ENCODE measurements at regions not wholly inside any gene's neighbourhood (a gene's known extent, or its start where the extent isn't known, plus 50 kb on each side); places are given as distances from the start of the nearest gene placed in this dataset.

DNA sequence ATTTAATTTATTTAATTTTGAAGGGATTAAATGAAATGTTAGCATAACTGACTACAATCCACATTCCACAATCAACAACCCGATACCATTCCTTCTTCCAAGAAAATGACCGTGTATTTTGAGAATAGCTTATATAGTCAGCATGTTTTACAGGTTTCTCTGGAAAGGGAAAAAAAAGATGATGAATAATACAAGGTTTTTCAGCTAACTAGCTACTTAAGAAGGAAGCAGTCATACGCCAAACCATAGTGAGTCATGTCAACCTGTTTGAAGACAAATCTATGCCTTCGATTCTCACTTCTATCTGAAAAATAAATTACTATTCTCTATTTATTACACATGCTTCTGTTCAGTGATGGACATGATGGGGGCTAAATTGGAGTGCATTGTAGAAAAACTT, 258.6 kb downstream of the EFNB2 start:
- Histone ChIP-seq H3K9ac (ENCODE audit: insufficient read length, low read depth) (no peak overlapping the region), H3K36me3 (ENCODE audit: insufficient read depth, insufficient read length, low read length) (no peaks in the 10 kb centered on the region), H3K27me3 (ENCODE audit: insufficient read depth, insufficient read length) (no peaks in the 10 kb centered on the region), H3K4me1 (ENCODE audit: insufficient read depth, insufficient read length) (no peaks in the 10 kb centered on the region), H3K4me3 (ENCODE audit: insufficient read length, low read depth) (no peak overlapping the region), H3K9me3 (ENCODE audit: insufficient read depth, low read length) (no peaks in the 10 kb centered on the region)
- DNase-seq (ENCODE audit: low read depth, low spot score) = no peak
- no peak for TF ChIP-seq YY1 (IDR thresholded peaks at IDR 0.05; ENCODE audit: insufficient read depth, insufficient read length)
- no peak for TF ChIP-seq SUZ12 (IDR thresholded peaks at IDR 0.05; ENCODE audit: extremely low read depth, insufficient read depth, insufficient read length)
- TF ChIP-seq ZNF274 (IDR thresholded peaks at IDR 0.05; ENCODE audit: low read depth, low read length) = no peak

DNA sequence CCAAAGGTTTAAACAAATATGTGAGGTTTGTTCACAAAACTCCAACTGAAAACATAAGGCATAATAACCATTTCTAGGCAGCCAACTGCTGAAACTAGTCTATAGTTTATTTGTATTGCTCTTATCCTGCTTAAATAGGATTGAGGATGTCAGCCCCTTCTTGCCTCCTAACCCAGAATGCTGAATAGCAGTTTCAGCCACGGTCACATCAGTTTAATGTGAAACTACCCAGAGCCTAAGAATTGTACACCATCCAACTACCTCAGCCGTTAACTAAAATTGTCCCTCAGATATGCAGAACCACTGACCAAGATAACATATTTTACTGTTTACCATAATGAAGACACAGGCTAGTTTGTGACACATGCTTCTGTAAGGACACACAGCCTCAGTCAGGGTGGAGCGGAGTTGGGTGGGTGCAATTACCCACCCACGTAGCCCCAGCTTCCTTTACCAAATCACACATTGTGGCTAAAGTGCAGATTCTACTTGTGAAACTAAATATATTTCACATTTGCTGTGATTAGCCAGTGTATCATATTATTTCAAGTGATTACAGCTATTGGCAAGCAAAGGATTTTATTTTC, 259.9 kb downstream of the EFNB2 start:
- no peak for DNase-seq (ENCODE audit: low read depth, low spot score)
- Histone ChIP-seq H3K27me3 (ENCODE audit: insufficient read depth, insufficient read length) (no peaks in the 10 kb centered on the region), H3K36me3 (ENCODE audit: insufficient read depth, insufficient read length, low read length) (no peaks in the 10 kb centered on the region), H3K9me3 (ENCODE audit: insufficient read depth, low read length) (no peaks in the 10 kb centered on the region), H3K9ac (ENCODE audit: insufficient read length, low read depth) (no peak overlapping the region), H3K4me3 (ENCODE audit: insufficient read length, low read depth) (no peak overlapping the region), H3K4me1 (ENCODE audit: insufficient read depth, insufficient read length) (no peaks in the 10 kb centered on the region)
- no peak for TF ChIP-seq ZNF274 (IDR thresholded peaks at IDR 0.05; ENCODE audit: low read depth, low read length)
- TF ChIP-seq YY1 (IDR thresholded peaks at IDR 0.05; ENCODE audit: insufficient read depth, insufficient read length) = no peak
- no peak for TF ChIP-seq SUZ12 (IDR thresholded peaks at IDR 0.05; ENCODE audit: extremely low read depth, insufficient read depth, insufficient read length)

DNA sequence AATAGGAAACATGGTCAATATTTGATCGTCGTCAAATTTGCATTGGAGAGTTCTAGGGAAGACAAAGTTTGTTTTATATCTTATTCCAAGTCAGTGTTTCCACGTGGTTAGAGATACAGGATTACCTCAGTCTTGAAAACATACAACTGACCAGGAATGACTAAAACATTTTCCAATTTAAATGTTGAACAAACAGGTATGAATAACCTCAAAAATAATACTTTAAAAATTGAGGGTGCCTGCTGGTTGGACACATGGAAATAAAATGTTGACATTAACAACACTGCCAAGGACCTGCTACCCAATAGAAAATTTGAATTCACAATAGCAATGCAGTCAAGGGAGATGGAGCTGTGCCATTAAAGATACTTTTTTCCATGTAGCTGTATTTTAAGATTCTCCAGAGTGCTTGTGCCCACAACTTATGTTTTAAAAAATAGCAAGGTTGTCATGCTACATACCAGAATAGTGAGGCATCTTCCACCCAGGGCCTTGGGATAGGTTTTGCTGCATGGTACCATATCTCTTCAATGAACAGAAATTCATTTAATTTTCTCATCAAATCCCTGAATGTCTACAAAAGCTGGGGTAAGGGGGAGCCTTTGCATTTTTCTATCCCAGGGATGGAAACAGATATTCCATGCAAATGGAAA, 260.8 kb downstream of the EFNB2 start:
- TF ChIP-seq YY1 (IDR thresholded peaks at IDR 0.05; ENCODE audit: insufficient read depth, insufficient read length) (no peak), ZNF274 (IDR thresholded peaks at IDR 0.05; ENCODE audit: low read depth, low read length) (no peak), SUZ12 (IDR thresholded peaks at IDR 0.05; ENCODE audit: extremely low read depth, insufficient read depth, insufficient read length) (no peak)
- DNase-seq (ENCODE audit: low read depth, low spot score) = no peak
- H3K9ac ChIP-seq (ENCODE audit: insufficient read length, low read depth) = no peak overlapping the region
- no peaks in the 10 kb centered on the region for H3K4me1 ChIP-seq (ENCODE audit: insufficient read depth, insufficient read length)
- H3K36me3 ChIP-seq (ENCODE audit: insufficient read depth, insufficient read length, low read length) = no peaks in the 10 kb centered on the region
- no peaks in the 10 kb centered on the region for H3K9me3 ChIP-seq (ENCODE audit: insufficient read depth, low read length)
- no peak overlapping the region for H3K4me3 ChIP-seq (ENCODE audit: insufficient read length, low read depth)
- H3K27me3 ChIP-seq (ENCODE audit: insufficient read depth, insufficient read length) = no peaks in the 10 kb centered on the region

DNA sequence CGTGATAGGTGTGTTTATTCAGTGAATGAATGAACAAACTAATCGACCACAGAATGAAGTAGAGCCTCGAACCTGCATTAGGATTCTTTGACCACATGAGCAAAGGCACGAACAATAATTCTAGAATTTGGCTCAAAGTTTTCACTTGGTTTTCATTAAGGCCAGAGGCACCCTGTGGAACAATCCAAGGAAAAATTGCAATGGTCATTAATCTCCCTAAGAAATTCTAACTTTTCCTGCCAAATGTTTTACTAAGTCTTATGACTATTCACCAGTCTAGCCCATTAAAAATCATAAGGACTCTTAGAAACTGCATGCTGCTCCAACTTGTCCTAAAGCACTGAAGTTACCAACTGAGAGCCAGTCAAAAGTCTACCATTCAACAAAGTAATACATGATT, 271.7 kb downstream of the EFNB2 start:
- no peak for DNase-seq (ENCODE audit: low read depth, low spot score)
- H3K27me3 ChIP-seq (ENCODE audit: insufficient read depth, insufficient read length) = no peaks in the 10 kb centered on the region
- H3K4me1 ChIP-seq (ENCODE audit: insufficient read depth, insufficient read length) = no peaks in the 10 kb centered on the region

DNA sequence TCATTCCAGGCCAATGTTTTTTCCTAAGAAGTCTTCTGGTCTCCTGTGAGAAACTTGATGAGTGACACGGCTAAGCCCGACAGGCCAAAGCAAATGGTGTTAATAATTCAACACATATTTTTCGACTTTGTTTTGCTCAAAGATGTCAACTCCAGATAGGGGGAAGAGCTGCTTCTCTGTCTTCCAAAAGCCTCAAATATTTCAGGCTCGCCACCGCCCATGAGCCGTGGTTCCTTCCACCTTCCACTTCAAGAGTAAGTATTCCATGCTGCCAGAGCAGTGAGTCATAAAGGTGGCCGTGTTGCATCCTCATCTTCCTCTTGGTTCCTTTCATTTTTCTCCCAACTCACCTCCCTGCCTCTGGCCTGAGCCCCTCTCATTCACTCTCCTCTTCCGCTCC, 272.6 kb downstream of the EFNB2 start:
- H3K4me1 ChIP-seq (ENCODE audit: insufficient read depth, insufficient read length) = no peaks in the 10 kb centered on the region
- no peak overlapping the region for H3K4me3 ChIP-seq (ENCODE audit: insufficient read length, low read depth)
- H3K9me3 ChIP-seq (ENCODE audit: insufficient read depth, low read length) = peaks cover 7% of the 10 kb centered on the region; the same call in 1 of the 2 replicates
- H3K36me3 ChIP-seq (ENCODE audit: insufficient read depth, insufficient read length, low read length) = no peaks in the 10 kb centered on the region
- no peak for TF ChIP-seq ZNF274 (IDR thresholded peaks at IDR 0.05; ENCODE audit: low read depth, low read length)
- TF ChIP-seq YY1 (IDR thresholded peaks at IDR 0.05; ENCODE audit: insufficient read depth, insufficient read length) = no peak
- TF ChIP-seq SUZ12 (IDR thresholded peaks at IDR 0.05; ENCODE audit: extremely low read depth, insufficient read depth, insufficient read length) = no peak
- no peaks in the 10 kb centered on the region for H3K27me3 ChIP-seq (ENCODE audit: insufficient read depth, insufficient read length)
- no peak for DNase-seq (ENCODE audit: low read depth, low spot score)
- H3K9ac ChIP-seq (ENCODE audit: insufficient read length, low read depth) = no peak overlapping the region

More for the DNA sequence above, 271.7 kb downstream of the EFNB2 start:
- TF ChIP-seq ZNF274 (IDR thresholded peaks at IDR 0.05; ENCODE audit: low read depth, low read length) (no peak), YY1 (IDR thresholded peaks at IDR 0.05; ENCODE audit: insufficient read depth, insufficient read length) (no peak), SUZ12 (IDR thresholded peaks at IDR 0.05; ENCODE audit: extremely low read depth, insufficient read depth, insufficient read length) (no peak)
- no peak overlapping the region for H3K9ac ChIP-seq (ENCODE audit: insufficient read length, low read depth)
- no peaks in the 10 kb centered on the region for H3K36me3 ChIP-seq (ENCODE audit: insufficient read depth, insufficient read length, low read length)
- H3K4me3 ChIP-seq (ENCODE audit: insufficient read length, low read depth) = no peak overlapping the region
- H3K9me3 ChIP-seq (ENCODE audit: insufficient read depth, low read length) = peaks cover 7% of the 10 kb centered on the region; the same call in 1 of the 2 replicates

DNA sequence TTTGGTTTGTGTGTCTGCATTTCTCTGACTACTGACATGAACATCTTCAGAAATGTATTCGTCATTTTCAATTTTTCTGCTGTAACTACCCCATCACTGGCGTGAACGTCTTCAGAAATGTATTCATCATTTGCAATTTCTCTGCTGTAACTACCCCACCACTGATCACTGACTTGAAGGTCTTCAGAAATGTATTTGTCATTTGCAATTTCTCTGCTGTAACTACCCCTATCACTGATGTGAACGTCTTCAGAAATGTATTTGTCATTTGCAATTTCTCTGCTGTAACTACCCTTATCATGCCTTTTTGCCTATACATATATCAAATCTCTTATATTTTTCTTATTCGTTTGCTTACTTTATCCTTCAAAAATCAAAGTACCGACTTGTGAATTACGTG, 274.0 kb downstream of the EFNB2 start:
- no peak for TF ChIP-seq SUZ12 (IDR thresholded peaks at IDR 0.05; ENCODE audit: extremely low read depth, insufficient read depth, insufficient read length)
- no peak for TF ChIP-seq ZNF274 (IDR thresholded peaks at IDR 0.05; ENCODE audit: low read depth, low read length)
- TF ChIP-seq YY1 (IDR thresholded peaks at IDR 0.05; ENCODE audit: insufficient read depth, insufficient read length) = no peak
- H3K4me1 ChIP-seq (ENCODE audit: insufficient read depth, insufficient read length) = no peaks in the 10 kb centered on the region
- no peaks in the 10 kb centered on the region for H3K36me3 ChIP-seq (ENCODE audit: insufficient read depth, insufficient read length, low read length)
- no peak for DNase-seq (ENCODE audit: low read depth, low spot score)
- H3K27me3 ChIP-seq (ENCODE audit: insufficient read depth, insufficient read length) = no peaks in the 10 kb centered on the region
- no peak overlapping the region for H3K9ac ChIP-seq (ENCODE audit: insufficient read length, low read depth)
- H3K4me3 ChIP-seq (ENCODE audit: insufficient read length, low read depth) = no peak overlapping the region
- peaks cover 7% of the 10 kb centered on the region; the same call in 1 of the 2 replicates for H3K9me3 ChIP-seq (ENCODE audit: insufficient read depth, low read length)

DNA sequence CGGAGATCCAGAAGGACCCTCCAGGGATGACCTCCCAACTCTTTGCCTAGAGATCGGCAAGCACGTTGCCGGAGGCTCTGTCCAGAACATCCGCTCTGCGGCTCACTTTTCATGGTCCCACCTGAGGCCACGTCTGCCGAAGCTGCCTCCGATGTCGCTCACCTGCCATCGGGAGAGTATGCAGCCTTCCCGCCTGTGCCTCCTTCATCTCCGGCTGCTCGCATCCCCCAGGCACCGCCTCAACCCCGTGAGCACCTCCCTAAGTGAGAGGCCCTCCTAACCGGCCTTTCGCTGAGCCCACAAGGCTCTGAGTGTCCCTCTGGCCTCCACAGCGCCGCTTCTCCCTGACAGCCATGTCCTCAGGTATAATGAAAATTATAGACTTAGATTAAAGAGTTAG, 275.1 kb downstream of the EFNB2 start:
- no peak for DNase-seq (ENCODE audit: low read depth, low spot score)
- Histone ChIP-seq H3K9ac (ENCODE audit: insufficient read length, low read depth) (no peak overlapping the region), H3K9me3 (ENCODE audit: insufficient read depth, low read length) (peaks cover 7% of the 10 kb centered on the region; the same call in 1 of the 2 replicates), H3K4me3 (ENCODE audit: insufficient read length, low read depth) (no peak overlapping the region), H3K36me3 (ENCODE audit: insufficient read depth, insufficient read length, low read length) (no peaks in the 10 kb centered on the region), H3K4me1 (ENCODE audit: insufficient read depth, insufficient read length) (no peaks in the 10 kb centered on the region), H3K27me3 (ENCODE audit: insufficient read depth, insufficient read length) (no peaks in the 10 kb centered on the region)
- TF ChIP-seq SUZ12 (IDR thresholded peaks at IDR 0.05; ENCODE audit: extremely low read depth, insufficient read depth, insufficient read length) (no peak), ZNF274 (IDR thresholded peaks at IDR 0.05; ENCODE audit: low read depth, low read length) (no peak), YY1 (IDR thresholded peaks at IDR 0.05; ENCODE audit: insufficient read depth, insufficient read length) (no peak)
